T-helper 1 cell treated with Interleukin-12 subunit alpha and Interleukin-12 subunit beta and Interleukin-4 antibody, amounts not matched to agents 30 ng/mL and 1 ng/mL, for 36 hours (primary cell): ENCODE measurements at regions not wholly inside any gene's neighbourhood (a gene's known extent, or its start where the extent isn't known, plus 50 kb on each side); places are given as distances from the start of the nearest gene placed in this dataset.
"Not testable (repeated sequence)": the region's sequence is repeated elsewhere in the genome, so short reads cannot be mapped to it uniquely, and the experiment has no call there.

ENCODE experiments used
- intact Hi-C: fragments of 100-400 bp; cut with micrococcal nuclease; formaldehyde crosslinking; loops from one replicate; pipeline ENCODE4 v1.15.1; 2024

- intact Hi-C loops = no loop called here
These were observed 432.4 kb upstream of the PDZRN3 start for GRCh38 chr3:74057169-74057568.

GRCh38 chr3:74055061-74055460 lies 430.3 kb upstream of the PDZRN3 start:
- intact Hi-C loops = no loop called here

GRCh38 chr3:74054566-74054965 lies 429.8 kb upstream of the PDZRN3 start:
- intact Hi-C loops = no loop called here

GRCh38 chr3:74053970-74054516 lies 429.3 kb upstream of the PDZRN3 start:
- intact Hi-C loops = no loop called here

- intact Hi-C loops = no loop called here
These were observed 424.7 kb upstream of the PDZRN3 start for GRCh38 chr3:74049444-74049843.

GRCh38 chr3:74048699-74049098 lies 424.0 kb upstream of the PDZRN3 start:
- intact Hi-C loops = no loop called here

GRCh38 chr3:74045000-74045399 lies 420.3 kb upstream of the PDZRN3 start:
- intact Hi-C loops = no loop called here

- intact Hi-C loops = no loop called here
These were observed 416.4 kb upstream of the PDZRN3 start for GRCh38 chr3:74041068-74041675.

- intact Hi-C loops = no loop called here
These were observed 414.4 kb upstream of the PDZRN3 start for GRCh38 chr3:74039105-74039504.

- intact Hi-C loops = no loop called here
These were observed 411.8 kb upstream of the PDZRN3 start for GRCh38 chr3:74036568-74036967.

GRCh38 chr3:74036102-74036501 lies 411.4 kb upstream of the PDZRN3 start:
- intact Hi-C loops = no loop called here

GRCh38 chr3:74033806-74034205 lies 409.1 kb upstream of the PDZRN3 start:
- intact Hi-C loops = no loop called here

GRCh38 chr3:74033381-74033780 lies 408.6 kb upstream of the PDZRN3 start:
- intact Hi-C loops = no loop called here

- intact Hi-C loops = no loop called here
These were observed 402.4 kb upstream of the PDZRN3 start for GRCh38 chr3:74027121-74027520.

- intact Hi-C loops = no loop called here
These were observed 398.7 kb upstream of the PDZRN3 start for GRCh38 chr3:74023395-74023794.

- intact Hi-C loops = no loop called here
These were observed 396.7 kb upstream of the PDZRN3 start for GRCh38 chr3:74021449-74021848.

GRCh38 chr3:74009961-74010844 lies 385.5 kb upstream of the PDZRN3 start:
- intact Hi-C loops = no loop called here

GRCh38 chr3:74004386-74004785 lies 379.6 kb upstream of the PDZRN3 start:
- intact Hi-C loops = no loop called here

GRCh38 chr3:74003734-74004133 lies 379.0 kb upstream of the PDZRN3 start:
- intact Hi-C loops = no loop called here

GRCh38 chr3:74001436-74001835 lies 376.7 kb upstream of the PDZRN3 start:
- intact Hi-C loops = no loop called here

GRCh38 chr3:74000725-74001124 lies 376.0 kb upstream of the PDZRN3 start:
- intact Hi-C loops = no loop called here

- intact Hi-C loops = no loop called here
These were observed 374.8 kb upstream of the PDZRN3 start for GRCh38 chr3:73999501-73999900.

- intact Hi-C loops = not testable (repeated sequence)
These were observed 365.9 kb upstream of the PDZRN3 start for GRCh38 chr3:73990691-73991090.
